ENCODE measurements at regions not wholly inside any gene's neighbourhood (a gene's known extent, or its start where the extent isn't known, plus 50 kb on each side); places are given as distances from the start of the nearest gene placed in this dataset.

DNA sequence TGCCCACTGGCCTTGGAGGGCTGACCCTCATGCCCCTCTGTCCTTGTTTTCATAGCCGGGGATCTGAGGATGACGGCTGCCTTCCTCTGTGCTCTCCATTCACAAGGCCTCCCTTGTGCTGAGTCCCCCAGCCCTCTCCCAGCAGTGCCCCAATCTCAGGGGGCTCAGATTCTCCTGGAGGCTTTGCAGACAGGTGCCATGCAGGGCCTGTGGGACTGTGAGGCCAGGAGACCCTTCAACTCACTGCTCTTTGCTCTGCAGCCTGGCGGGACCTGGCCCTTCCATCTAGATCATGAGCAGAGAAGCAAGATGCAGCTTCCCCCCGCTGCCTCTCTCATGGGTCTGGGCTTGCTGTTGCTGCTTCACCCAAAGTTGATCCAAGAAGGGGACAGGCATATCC, 356.0 kb downstream of the BCL11B start:
- no peaks in the 10 kb centered on the region for H3K9me2 ChIP-seq (ENCODE audit: insufficient read depth, low read length)
- no peaks in the 10 kb centered on the region for H3K27me3 ChIP-seq (ENCODE audit: insufficient read depth, low read depth, low read length)
- TF ChIP-seq POLR2AphosphoS5 (IDR thresholded peaks at IDR 0.05) (no peak), EZH2 (IDR thresholded peaks at IDR 0.05; ENCODE audit: borderline replicate concordance, insufficient read depth, low read length, poor library complexity, severe bottlenecking) (no peak), SMC3 (conservative IDR thresholded peaks at IDR 0.05; ENCODE audit: poor library complexity) (no peak), MXI1 (conservative IDR thresholded peaks at IDR 0.05; ENCODE audit: poor library complexity, severe bottlenecking) (no peak), TAF1 (IDR thresholded peaks at IDR 0.05; ENCODE audit: low read depth) (no peak), RAD21 (conservative IDR thresholded peaks at IDR 0.05) (no peak), EP300 (conservative IDR thresholded peaks at IDR 0.05; ENCODE audit: poor library complexity, severe bottlenecking) (no peak)
- TF ChIP-seq, protein P1, sequence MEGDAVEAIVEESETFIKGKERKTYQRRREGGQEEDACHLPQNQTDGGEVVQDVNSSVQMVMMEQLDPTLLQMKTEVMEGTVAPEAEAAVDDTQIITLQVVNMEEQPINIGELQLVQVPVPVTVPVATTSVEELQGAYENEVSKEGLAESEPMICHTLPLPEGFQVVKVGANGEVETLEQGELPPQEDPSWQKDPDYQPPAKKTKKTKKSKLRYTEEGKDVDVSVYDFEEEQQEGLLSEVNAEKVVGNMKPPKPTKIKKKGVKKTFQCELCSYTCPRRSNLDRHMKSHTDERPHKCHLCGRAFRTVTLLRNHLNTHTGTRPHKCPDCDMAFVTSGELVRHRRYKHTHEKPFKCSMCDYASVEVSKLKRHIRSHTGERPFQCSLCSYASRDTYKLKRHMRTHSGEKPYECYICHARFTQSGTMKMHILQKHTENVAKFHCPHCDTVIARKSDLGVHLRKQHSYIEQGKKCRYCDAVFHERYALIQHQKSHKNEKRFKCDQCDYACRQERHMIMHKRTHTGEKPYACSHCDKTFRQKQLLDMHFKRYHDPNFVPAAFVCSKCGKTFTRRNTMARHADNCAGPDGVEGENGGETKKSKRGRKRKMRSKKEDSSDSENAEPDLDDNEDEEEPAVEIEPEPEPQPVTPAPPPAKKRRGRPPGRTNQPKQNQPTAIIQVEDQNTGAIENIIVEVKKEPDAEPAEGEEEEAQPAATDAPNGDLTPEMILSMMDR (IDR thresholded peaks at IDR 0.05; ENCODE audit: poor library complexity, severe bottlenecking), result no peak
- TF ChIP-seq, protein P2, sequence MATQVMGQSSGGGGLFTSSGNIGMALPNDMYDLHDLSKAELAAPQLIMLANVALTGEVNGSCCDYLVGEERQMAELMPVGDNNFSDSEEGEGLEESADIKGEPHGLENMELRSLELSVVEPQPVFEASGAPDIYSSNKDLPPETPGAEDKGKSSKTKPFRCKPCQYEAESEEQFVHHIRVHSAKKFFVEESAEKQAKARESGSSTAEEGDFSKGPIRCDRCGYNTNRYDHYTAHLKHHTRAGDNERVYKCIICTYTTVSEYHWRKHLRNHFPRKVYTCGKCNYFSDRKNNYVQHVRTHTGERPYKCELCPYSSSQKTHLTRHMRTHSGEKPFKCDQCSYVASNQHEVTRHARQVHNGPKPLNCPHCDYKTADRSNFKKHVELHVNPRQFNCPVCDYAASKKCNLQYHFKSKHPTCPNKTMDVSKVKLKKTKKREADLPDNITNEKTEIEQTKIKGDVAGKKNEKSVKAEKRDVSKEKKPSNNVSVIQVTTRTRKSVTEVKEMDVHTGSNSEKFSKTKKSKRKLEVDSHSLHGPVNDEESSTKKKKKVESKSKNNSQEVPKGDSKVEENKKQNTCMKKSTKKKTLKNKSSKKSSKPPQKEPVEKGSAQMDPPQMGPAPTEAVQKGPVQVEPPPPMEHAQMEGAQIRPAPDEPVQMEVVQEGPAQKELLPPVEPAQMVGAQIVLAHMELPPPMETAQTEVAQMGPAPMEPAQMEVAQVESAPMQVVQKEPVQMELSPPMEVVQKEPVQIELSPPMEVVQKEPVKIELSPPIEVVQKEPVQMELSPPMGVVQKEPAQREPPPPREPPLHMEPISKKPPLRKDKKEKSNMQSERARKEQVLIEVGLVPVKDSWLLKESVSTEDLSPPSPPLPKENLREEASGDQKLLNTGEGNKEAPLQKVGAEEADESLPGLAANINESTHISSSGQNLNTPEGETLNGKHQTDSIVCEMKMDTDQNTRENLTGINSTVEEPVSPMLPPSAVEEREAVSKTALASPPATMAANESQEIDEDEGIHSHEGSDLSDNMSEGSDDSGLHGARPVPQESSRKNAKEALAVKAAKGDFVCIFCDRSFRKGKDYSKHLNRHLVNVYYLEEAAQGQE (IDR thresholded peaks at IDR 0.05; ENCODE audit: borderline replicate concordance), result no peak
- no peaks in the 10 kb centered on the region for H3K9me3 ChIP-seq (ENCODE audit: low read length)
- H3K36me3 ChIP-seq (ENCODE audit: insufficient read depth, low read length), result no peaks in the 10 kb centered on the region
- no peak overlapping the region for H3K4me3 ChIP-seq (ENCODE audit: low read length)
- no peak overlapping the region for H2AFZ ChIP-seq (ENCODE audit: low read depth, low read length)
- H3K9ac ChIP-seq (ENCODE audit: low read length), result no peak overlapping the region
- H4K20me1 ChIP-seq (ENCODE audit: insufficient read depth), result no peaks in the 10 kb centered on the region
- no peak overlapping the region for H3K4me2 ChIP-seq (ENCODE audit: low read length)
- no peaks in the 10 kb centered on the region for H3F3A ChIP-seq (ENCODE audit: insufficient read depth, low read length, poor library complexity, severe bottlenecking)
- H3K27ac ChIP-seq (ENCODE audit: low read length), result no peak overlapping the region
- no peaks in the 10 kb centered on the region for H3K79me2 ChIP-seq (replicated peaks; ENCODE audit: insufficient read depth, low read length)

DNA sequence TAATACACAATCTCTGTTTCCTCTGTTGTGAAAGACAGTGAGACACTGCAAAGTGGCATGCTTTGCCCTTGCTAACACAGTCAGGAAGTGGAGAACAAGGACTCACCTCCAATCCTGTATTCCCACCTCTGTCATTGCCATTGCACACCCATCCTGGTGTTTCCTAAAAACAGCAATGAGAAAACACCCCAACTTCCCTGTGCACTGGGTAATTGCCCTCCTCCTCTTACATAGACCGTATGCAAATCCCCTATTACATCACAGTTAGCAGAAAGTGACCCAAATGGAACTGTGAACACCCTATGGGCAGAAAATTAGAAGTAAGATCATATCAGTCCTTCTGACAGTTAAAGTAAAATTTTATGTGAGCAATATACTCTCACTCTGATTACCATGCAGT, 355.5 kb downstream of the BCL11B start:
- Histone ChIP-seq H3K27me3 (ENCODE audit: insufficient read depth, low read depth, low read length) (no peaks in the 10 kb centered on the region), H4K20me1 (ENCODE audit: insufficient read depth) (no peaks in the 10 kb centered on the region), H3K36me3 (ENCODE audit: insufficient read depth, low read length) (no peaks in the 10 kb centered on the region), H2AFZ (ENCODE audit: low read depth, low read length) (no peak overlapping the region), H3K27ac (ENCODE audit: low read length) (no peak overlapping the region), H3K4me3 (ENCODE audit: low read length) (no peak overlapping the region), H3K9ac (ENCODE audit: low read length) (no peak overlapping the region), H3F3A (ENCODE audit: insufficient read depth, low read length, poor library complexity, severe bottlenecking) (no peaks in the 10 kb centered on the region), H3K9me2 (ENCODE audit: insufficient read depth, low read length) (no peaks in the 10 kb centered on the region), H3K9me3 (ENCODE audit: low read length) (no peaks in the 10 kb centered on the region), H3K4me2 (ENCODE audit: low read length) (no peak overlapping the region), H3K79me2 (replicated peaks; ENCODE audit: insufficient read depth, low read length) (no peaks in the 10 kb centered on the region)
- TF ChIP-seq TAF1 (IDR thresholded peaks at IDR 0.05; ENCODE audit: low read depth) (no peak), MXI1 (conservative IDR thresholded peaks at IDR 0.05; ENCODE audit: poor library complexity, severe bottlenecking) (no peak), SMC3 (conservative IDR thresholded peaks at IDR 0.05; ENCODE audit: poor library complexity) (no peak), EP300 (conservative IDR thresholded peaks at IDR 0.05; ENCODE audit: poor library complexity, severe bottlenecking) (no peak), RAD21 (conservative IDR thresholded peaks at IDR 0.05) (no peak), POLR2AphosphoS5 (IDR thresholded peaks at IDR 0.05) (no peak), EZH2 (IDR thresholded peaks at IDR 0.05; ENCODE audit: borderline replicate concordance, insufficient read depth, low read length, poor library complexity, severe bottlenecking) (no peak)
- TF ChIP-seq, protein P1 (IDR thresholded peaks at IDR 0.05; ENCODE audit: poor library complexity, severe bottlenecking), result no peak
- TF ChIP-seq, protein P2 (IDR thresholded peaks at IDR 0.05; ENCODE audit: borderline replicate concordance), result no peak

All from neural cell (in vitro differentiated cells).